Stomach (tissue), 4 donors: ENCODE measurements at regions not wholly inside any gene's neighbourhood (a gene's known extent, or its start where the extent isn't known, plus 50 kb on each side); places are given as distances from the start of the nearest gene placed in this dataset.

Experiments used
- CTCF ChIP-seq, 7 experiments: fragments of 450-650 bp in 4 of 7; fragments of 200-600 bp in 3 of 7; sonication (generic) in 3 of 7; IDR thresholded peaks; one replicate each; pipeline ENCODE4 v1.5.1; 2016 to 2019; ENCODE audit warnings: antibody characterized with exemption in 7 of 7, control low read depth in 2 of 7, mild to moderate bottlenecking in 1 of 7
- EP300 ChIP-seq: sonication (generic); formaldehyde crosslinking; IDR thresholded peaks from one replicate; pipeline ENCODE4 v1.6.1; 2017; ENCODE audit warnings: antibody characterized with exemption
- POLR2A ChIP-seq, 4 donors: fragments of 450-650 bp; IDR thresholded peaks; one replicate each; pipeline ENCODE4 v1.6.1; 2016; ENCODE audit warnings: antibody characterized with exemption in 4 of 4, control low read depth in 2 of 4, mild to moderate bottlenecking in 1 of 4, moderate library complexity in 1 of 4

- TF ChIP-seq CTCF (IDR thresholded peaks at IDR 0.05) (no peak), EP300 (no peak), POLR2A (IDR thresholded peaks at IDR 0.05) (no peak)
Observed at GRCh38 chr3:45280971-45281370, 54.9 kb upstream of the TMEM158 start.
